ENCODE measurements at regions not wholly inside any gene's neighbourhood (a gene's known extent, or its start where the extent isn't known, plus 50 kb on each side); places are given as distances from the start of the nearest gene placed in this dataset.

DNA sequence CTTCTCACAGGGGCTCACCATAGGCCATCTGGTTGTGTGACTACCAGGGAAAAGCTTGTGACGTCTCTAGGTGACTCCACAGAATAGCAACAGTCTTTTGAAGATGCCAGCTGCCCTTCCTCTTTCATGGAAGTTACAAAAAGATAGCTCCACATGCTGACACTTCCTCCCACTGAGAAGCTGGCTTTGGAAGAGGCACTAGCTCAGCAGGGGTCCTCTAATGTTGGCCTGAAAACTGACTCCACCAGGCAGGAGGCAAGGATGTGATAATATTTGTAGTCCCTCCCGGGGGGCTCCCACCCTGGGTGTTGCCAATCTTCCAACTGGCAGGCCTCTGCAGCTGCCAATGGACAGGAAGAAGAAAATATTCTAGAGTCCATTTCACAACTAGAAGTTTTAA, 343.5 kb downstream of the NEK10 start:
- TF ChIP-seq POLR2A (IDR thresholded peaks at IDR 0.05) (no peak), CTCF (IDR thresholded peaks at IDR 0.05) (no peak)

Data from uterus (tissue), 2 donors.